ENCODE measurements at regions not wholly inside any gene's neighbourhood (a gene's known extent, or its start where the extent isn't known, plus 50 kb on each side); places are given as distances from the start of the nearest gene placed in this dataset.

- no peak for DNase-seq (ENCODE audit: low spot score)
Observed at GRCh38 chr11:91810871-91811270, 413.7 kb upstream of the FAT3 start.

- no peak for DNase-seq (ENCODE audit: low spot score)
Observed at GRCh38 chr11:91805293-91805692, 419.3 kb upstream of the FAT3 start.

GRCh38 chr11:91804042-91804441, 420.6 kb upstream of the FAT3 start:
- no peak for DNase-seq (ENCODE audit: low spot score)

- no peak for DNase-seq (ENCODE audit: low spot score)
Observed at GRCh38 chr11:91802475-91802874, 422.1 kb upstream of the FAT3 start.

- no peak for DNase-seq (ENCODE audit: low spot score)
Observed at GRCh38 chr11:91800208-91800914, 424.3 kb upstream of the FAT3 start.

GRCh38 chr11:91798240-91798639, 426.4 kb upstream of the FAT3 start:
- no peak for DNase-seq (ENCODE audit: low spot score)

GRCh38 chr11:91796999-91797398, 427.6 kb upstream of the FAT3 start:
- DNase-seq (ENCODE audit: low spot score) = no peak

GRCh38 chr11:91795139-91795887, 429.3 kb upstream of the FAT3 start:
- DNase-seq (ENCODE audit: low spot score) = no peak

GRCh38 chr11:91794146-91794545, 430.5 kb upstream of the FAT3 start:
- no peak for DNase-seq (ENCODE audit: low spot score)

GRCh38 chr11:91792779-91793262, 431.8 kb upstream of the FAT3 start:
- DNase-seq (ENCODE audit: low spot score) = no peak

- no peak for DNase-seq (ENCODE audit: low spot score)
Observed at GRCh38 chr11:91791171-91791468, 433.5 kb upstream of the FAT3 start.

GRCh38 chr11:91790346-91791170, 434.1 kb upstream of the FAT3 start:
- no peak for DNase-seq (ENCODE audit: low spot score)

GRCh38 chr11:91788764-91789163, 435.9 kb upstream of the FAT3 start:
- DNase-seq (ENCODE audit: low spot score) = no peak

- DNase-seq (ENCODE audit: low spot score) = no peak
Observed at GRCh38 chr11:91786097-91786496, 438.5 kb upstream of the FAT3 start.

GRCh38 chr11:91783173-91783572, 441.4 kb upstream of the FAT3 start:
- no peak for DNase-seq (ENCODE audit: low spot score)

- DNase-seq (ENCODE audit: low spot score) = no peak
Observed at GRCh38 chr11:91778758-91779157, 445.9 kb upstream of the FAT3 start.

GRCh38 chr11:91776655-91777054, 448.0 kb upstream of the FAT3 start:
- no peak for DNase-seq (ENCODE audit: low spot score)

- no peak for DNase-seq (ENCODE audit: low spot score)
Observed at GRCh38 chr11:91773090-91773489, 451.5 kb upstream of the FAT3 start.

- DNase-seq (ENCODE audit: low spot score) = no peak
Observed at GRCh38 chr11:91771961-91772360, 452.7 kb upstream of the FAT3 start.

GRCh38 chr11:91768783-91769182, 455.8 kb upstream of the FAT3 start:
- DNase-seq (ENCODE audit: low spot score) = no peak

GRCh38 chr11:91763331-91763730, 461.3 kb upstream of the FAT3 start:
- DNase-seq (ENCODE audit: low spot score) = no peak

GRCh38 chr11:91761406-91762025, 463.1 kb upstream of the FAT3 start:
- no peak for DNase-seq (ENCODE audit: low spot score)
